Neural progenitor cell (in vitro differentiated cells): ENCODE measurements at regions not wholly inside any gene's neighbourhood (a gene's known extent, or its start where the extent isn't known, plus 50 kb on each side); places are given as distances from the start of the nearest gene placed in this dataset.

ENCODE experiments used
- DNase-seq: peaks from one replicate; pipeline ENCODE4 v3.0.0-alpha.2; 2016; ENCODE audit warnings: low spot score
- H2AFZ ChIP-seq: fragments of 200-600 bp; sonication (generic); replicated peaks from 2 replicates; pipeline ENCODE4 v1.6.1; 2016; ENCODE audit warnings: antibody characterized with exemption
- H3F3A ChIP-seq: fragments of 200-600 bp; sonication (generic); 2 replicates; pipeline ENCODE4 v1.6.1; 2016; ENCODE audit warnings: antibody characterized with exemption, low read depth
- H3K27ac ChIP-seq: fragments of 200-600 bp; sonication (generic); 2 replicates; pipeline ENCODE4 v1.5.1; 2016; ENCODE audit warnings: mild to moderate bottlenecking
- H3K27me3 ChIP-seq: fragments of 200-600 bp; sonication (generic); 2 replicates; pipeline ENCODE4 v1.6.1; 2016; ENCODE audit warnings: mild to moderate bottlenecking, moderate library complexity
- H3K36me3 ChIP-seq: fragments of 200-600 bp; sonication (generic); 2 replicates; pipeline ENCODE4 v1.5.1; 2016
- H3K4me1 ChIP-seq: fragments of 200-600 bp; sonication (generic); 2 replicates; pipeline ENCODE4 v1.6.1; 2016; ENCODE audit warnings: mixed run types
- H3K4me2 ChIP-seq: fragments of 200-600 bp; sonication (generic); 2 replicates; pipeline ENCODE4 v1.6.1; 2016
- H3K4me3 ChIP-seq: fragments of 200-600 bp; sonication (generic); 2 replicates; pipeline ENCODE4 v1.5.1; 2016
- H3K79me2 ChIP-seq: fragments of 200-600 bp; sonication (generic); 2 replicates; pipeline ENCODE4 v1.6.1; 2016; ENCODE audit warnings: low read depth
- H3K9ac ChIP-seq: fragments of 200-600 bp; sonication (generic); 2 replicates; pipeline ENCODE4 v1.6.1; 2016
- H3K9me3 ChIP-seq: fragments of 200-600 bp; sonication (generic); 2 replicates; pipeline ENCODE4 v1.5.1; 2016; ENCODE audit warnings: low read depth
- H4K20me1 ChIP-seq: fragments of 200-600 bp; sonication (generic); 2 replicates; pipeline ENCODE4 v1.6.1; 2016; ENCODE audit warnings: low read depth
- H3K27ac Mint-ChIP-seq: 3 replicates; pipeline ENCODE4 v1.8.0; 2021; ENCODE audit warnings: mixed read lengths
- H3K27me3 Mint-ChIP-seq: 2 replicates; pipeline ENCODE4 v1.8.0; 2022; ENCODE audit warnings: low read depth, mild to moderate bottlenecking, inconsistent platforms, moderate library complexity, mixed read lengths; ENCODE audit not compliant: insufficient read depth
- H3K36me3 Mint-ChIP-seq: 3 replicates; pipeline ENCODE4 v1.8.0; 2021; ENCODE audit warnings: mixed read lengths
- H3K4me1 Mint-ChIP-seq: 3 replicates; pipeline ENCODE4 v1.8.0; 2021; ENCODE audit warnings: mixed read lengths
- H3K4me3 Mint-ChIP-seq: 3 replicates; pipeline ENCODE4 v1.8.0; 2021; ENCODE audit warnings: mild to moderate bottlenecking, moderate library complexity, mixed read lengths
- H3K9me3 Mint-ChIP-seq: 3 replicates; pipeline ENCODE4 v1.8.0; 2020; ENCODE audit warnings: mixed read lengths
- EZH2 ChIP-seq: fragments of 200-600 bp; sonication (generic); IDR thresholded peaks from 2 replicates; pipeline ENCODE4 v1.6.1; 2017; ENCODE audit warnings: antibody characterized with exemption, mild to moderate bottlenecking, moderate library complexity
- EZH2phosphoT487 ChIP-seq: fragments of 200-600 bp; sonication (generic); IDR thresholded peaks from 2 replicates; pipeline ENCODE4 v1.6.1; 2017; ENCODE audit warnings: antibody characterized with exemption
- TF ChIP-seq, protein P1 (sequence below): fragments of 200-600 bp; sonication (generic); IDR thresholded peaks from 2 replicates; pipeline ENCODE4 v1.5.1; 2017; ENCODE audit warnings: antibody characterized with exemption, mild to moderate bottlenecking

- Mint-ChIP-seq H3K4me3 (no peak overlapping the region), H3K36me3 (no peaks in the 10 kb centered on the region), H3K9me3 (no peaks in the 10 kb centered on the region), H3K27ac (no peak overlapping the region), H3K27me3 (peaks cover 2% of the 10 kb centered on the region), H3K4me1 (peaks cover 3% of the 10 kb centered on the region)
- H3K27ac ChIP-seq: no peak overlapping the region
- H3K4me2 ChIP-seq: no peak overlapping the region
- H3K79me2 ChIP-seq: no peaks in the 10 kb centered on the region
- H3F3A ChIP-seq: peaks cover 7% of the 10 kb centered on the region
- H2AFZ ChIP-seq: no peak overlapping the region
- no peaks in the 10 kb centered on the region for H3K27me3 ChIP-seq
- H3K4me3 ChIP-seq: no peak overlapping the region
- no peak overlapping the region for H3K9ac ChIP-seq
- no peaks in the 10 kb centered on the region for H3K36me3 ChIP-seq
- no peak for TF ChIP-seq EZH2phosphoT487
- TF ChIP-seq, protein P1, sequence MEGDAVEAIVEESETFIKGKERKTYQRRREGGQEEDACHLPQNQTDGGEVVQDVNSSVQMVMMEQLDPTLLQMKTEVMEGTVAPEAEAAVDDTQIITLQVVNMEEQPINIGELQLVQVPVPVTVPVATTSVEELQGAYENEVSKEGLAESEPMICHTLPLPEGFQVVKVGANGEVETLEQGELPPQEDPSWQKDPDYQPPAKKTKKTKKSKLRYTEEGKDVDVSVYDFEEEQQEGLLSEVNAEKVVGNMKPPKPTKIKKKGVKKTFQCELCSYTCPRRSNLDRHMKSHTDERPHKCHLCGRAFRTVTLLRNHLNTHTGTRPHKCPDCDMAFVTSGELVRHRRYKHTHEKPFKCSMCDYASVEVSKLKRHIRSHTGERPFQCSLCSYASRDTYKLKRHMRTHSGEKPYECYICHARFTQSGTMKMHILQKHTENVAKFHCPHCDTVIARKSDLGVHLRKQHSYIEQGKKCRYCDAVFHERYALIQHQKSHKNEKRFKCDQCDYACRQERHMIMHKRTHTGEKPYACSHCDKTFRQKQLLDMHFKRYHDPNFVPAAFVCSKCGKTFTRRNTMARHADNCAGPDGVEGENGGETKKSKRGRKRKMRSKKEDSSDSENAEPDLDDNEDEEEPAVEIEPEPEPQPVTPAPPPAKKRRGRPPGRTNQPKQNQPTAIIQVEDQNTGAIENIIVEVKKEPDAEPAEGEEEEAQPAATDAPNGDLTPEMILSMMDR: no peak
- TF ChIP-seq EZH2: no peak
- H3K4me1 ChIP-seq: peaks cover 3% of the 10 kb centered on the region
- DNase-seq: no peak
- H3K9me3 ChIP-seq: no peaks in the 10 kb centered on the region
- H4K20me1 ChIP-seq: no peaks in the 10 kb centered on the region
Observed at GRCh38 chr4:66355328-66355727, 685.0 kb upstream of the EPHA5 start.

GRCh38 chr4:66351761-66352160 lies 681.5 kb upstream of the EPHA5 start:
- no peaks in the 10 kb centered on the region for H3K27me3 Mint-ChIP-seq
- H3K4me1 ChIP-seq: no peaks in the 10 kb centered on the region
- no peak overlapping the region for H3K4me3 ChIP-seq
- no peaks in the 10 kb centered on the region for H4K20me1 ChIP-seq
- H2AFZ ChIP-seq: no peak overlapping the region
- H3F3A ChIP-seq: no peaks in the 10 kb centered on the region
- H3K4me2 ChIP-seq: no peak overlapping the region
- no peaks in the 10 kb centered on the region for H3K27me3 ChIP-seq
- H3K9me3 Mint-ChIP-seq: no peaks in the 10 kb centered on the region
- no peaks in the 10 kb centered on the region for H3K79me2 ChIP-seq
- no peaks in the 10 kb centered on the region for H3K4me1 Mint-ChIP-seq
- no peaks in the 10 kb centered on the region for H3K36me3 Mint-ChIP-seq
- H3K27ac Mint-ChIP-seq: no peak overlapping the region
- no peaks in the 10 kb centered on the region for H3K9me3 ChIP-seq
- H3K9ac ChIP-seq: no peak overlapping the region
- H3K36me3 ChIP-seq: no peaks in the 10 kb centered on the region
- TF ChIP-seq, protein P1: no peak
- TF ChIP-seq EZH2: no peak
- no peak for TF ChIP-seq EZH2phosphoT487
- H3K4me3 Mint-ChIP-seq: no peak overlapping the region
- DNase-seq: no peak
- no peak overlapping the region for H3K27ac ChIP-seq

GRCh38 chr4:66340286-66340893 lies 670.1 kb upstream of the EPHA5 start:
- Histone ChIP-seq H3K9me3 (no peaks in the 10 kb centered on the region), H3K27ac (no peak overlapping the region), H3K79me2 (no peaks in the 10 kb centered on the region), H3K36me3 (no peaks in the 10 kb centered on the region), H3K4me2 (no peak overlapping the region), H3K27me3 (no peaks in the 10 kb centered on the region), H3K4me3 (no peak overlapping the region), H2AFZ (no peak overlapping the region), H3K4me1 (no peaks in the 10 kb centered on the region), H3F3A (peaks cover 9% of the 10 kb centered on the region), H4K20me1 (no peaks in the 10 kb centered on the region), H3K9ac (no peak overlapping the region)
- TF ChIP-seq EZH2 (no peak), EZH2phosphoT487 (no peak)
- TF ChIP-seq, protein P1: no peak
- no peak for DNase-seq
- H3K27me3 Mint-ChIP-seq: peaks cover 2% of the 10 kb centered on the region
- no peak overlapping the region for H3K4me3 Mint-ChIP-seq
- H3K36me3 Mint-ChIP-seq: no peaks in the 10 kb centered on the region
- H3K4me1 Mint-ChIP-seq: no peaks in the 10 kb centered on the region
- no peaks in the 10 kb centered on the region for H3K9me3 Mint-ChIP-seq
- no peak overlapping the region for H3K27ac Mint-ChIP-seq
